OCI-LY1 (cell line): ENCODE measurements at regions not wholly inside any gene's neighbourhood (a gene's known extent, or its start where the extent isn't known, plus 50 kb on each side); places are given as distances from the start of the nearest gene placed in this dataset.

Experiments used
- CTCF ChIP-seq: fragments of 200-600 bp; sonication (generic), shearing (Covaris generic); IDR thresholded peaks from 2 replicates; pipeline ENCODE4 v1.5.1; 2017; ENCODE audit warnings: mild to moderate bottlenecking, antibody characterized with exemption, low read length, moderate library complexity, mixed read lengths
- EZH2 ChIP-seq: fragments of 200-600 bp; sonication (generic), shearing (Covaris generic); IDR thresholded peaks from 2 replicates; pipeline ENCODE4 v1.8.0; 2017; ENCODE audit warnings: borderline replicate concordance, mixed run types, mild to moderate bottlenecking, antibody characterized with exemption, low read length, moderate library complexity, mixed read lengths

GRCh38 chr15:57865294-57865693 lies 158.8 kb downstream of the POLR2M start:
- TF ChIP-seq CTCF (peak; percentile 59), EZH2 (no peak)
